Endodermal cell (in vitro differentiated cells): ENCODE measurements at regions not wholly inside any gene's neighbourhood (a gene's known extent, or its start where the extent isn't known, plus 50 kb on each side); places are given as distances from the start of the nearest gene placed in this dataset.

Experiments
- DNase-seq: peaks from one replicate; pipeline ENCODE4 v3.0.0-alpha.2; 2017
- H3K27ac ChIP-seq: 2 replicates; pipeline ENCODE4 v1.5.1; 2013; ENCODE audit warnings: mild to moderate bottlenecking, low read depth, low read length, moderate library complexity
- H3K27me3 ChIP-seq: 2 replicates; pipeline ENCODE4 v1.6.1; 2013; ENCODE audit warnings: mild to moderate bottlenecking, low read length, moderate library complexity; ENCODE audit not compliant: insufficient read depth, control insufficient read depth, poor library complexity, severe bottlenecking
- H3K36me3 ChIP-seq: 2 replicates; pipeline ENCODE4 v1.7.0; 2013; ENCODE audit warnings: mild to moderate bottlenecking, low read length, moderate library complexity; ENCODE audit not compliant: control insufficient read depth, insufficient read depth
- H3K4me1 ChIP-seq: one replicate; pipeline ENCODE4 v1.7.0; 2013; ENCODE audit warnings: low read length; ENCODE audit not compliant: control insufficient read depth, insufficient read depth
- H3K4me3 ChIP-seq: 2 replicates; pipeline ENCODE4 v1.5.1; 2013; ENCODE audit warnings: mild to moderate bottlenecking, low read length, moderate library complexity
- H3K9ac ChIP-seq: 2 replicates; pipeline ENCODE4 v1.6.1; 2013; ENCODE audit warnings: mild to moderate bottlenecking, low read length, moderate library complexity; ENCODE audit not compliant: poor library complexity, severe bottlenecking; ENCODE audit errors: extremely low read depth
- H3K9me3 ChIP-seq: 2 replicates; pipeline ENCODE4 v1.6.1; 2013; ENCODE audit warnings: mild to moderate bottlenecking, low read length, moderate library complexity; ENCODE audit not compliant: control insufficient read depth
- H3K27ac Mint-ChIP-seq: 2 replicates; pipeline ENCODE4 v1.8.0; 2020; ENCODE audit warnings: mixed read lengths
- H3K27me3 Mint-ChIP-seq: 2 replicates; pipeline ENCODE4 v1.8.0; 2021; ENCODE audit warnings: mild to moderate bottlenecking, mixed read lengths; ENCODE audit not compliant: insufficient read depth
- H3K36me3 Mint-ChIP-seq: 2 replicates; pipeline ENCODE4 v1.8.0; 2020; ENCODE audit warnings: low read depth, mixed read lengths
- H3K4me1 Mint-ChIP-seq: 2 replicates; pipeline ENCODE4 v1.8.0; 2020; ENCODE audit warnings: mixed read lengths
- H3K4me3 Mint-ChIP-seq: 2 replicates; pipeline ENCODE4 v1.8.0; 2020; ENCODE audit warnings: mild to moderate bottlenecking, moderate library complexity, mixed read lengths
- H3K9me3 Mint-ChIP-seq: 2 replicates; pipeline ENCODE4 v1.8.0; 2020; ENCODE audit warnings: mild to moderate bottlenecking, mixed read lengths
- CTCF ChIP-seq: fragments of 200-600 bp; sonication (generic); conservative IDR thresholded peaks from 2 replicates; pipeline ENCODE4 v1.5.0; 2021; ENCODE audit warnings: antibody characterized with exemption, mild to moderate bottlenecking
- WGBS, 2 experiments: methylation state at CpG; one replicate each; pipeline versions ENCODE4 v1.1.5 to v1.1.7; 2013; ENCODE audit warnings: missing lambda C conversion rate in 2 of 2, mixed read lengths in 1 of 2; ENCODE audit not compliant: insufficient coverage in 1 of 2, insufficient read length in 1 of 2; 5-methylcytosine and 5-hydroxymethylcytosine counted together

GRCh38 chr20:23277316-23277715 lies 73.3 kb upstream of the NXT1 start:
- Mint-ChIP-seq H3K9me3 (no peaks in the 10 kb centered on the region), H3K27me3 (no peaks in the 10 kb centered on the region), H3K4me3 (no peak overlapping the region), H3K27ac (no peak overlapping the region), H3K4me1 (no peaks in the 10 kb centered on the region), H3K36me3 (no peaks in the 10 kb centered on the region)
- Histone ChIP-seq H3K4me3 (no peak overlapping the region), H3K9ac (no peak overlapping the region), H3K9me3 (no peaks in the 10 kb centered on the region), H3K27me3 (no peaks in the 10 kb centered on the region), H3K4me1 (no peaks in the 10 kb centered on the region), H3K36me3 (no peaks in the 10 kb centered on the region), H3K27ac (no peak overlapping the region)
- no peak for TF ChIP-seq CTCF
- 95 to 100% methylated on average over 2 of the region's 2 CpGs for WGBS, 2 experiments
- no peak for DNase-seq

- DNase-seq: no peak
- no peak overlapping the region for H3K4me3 Mint-ChIP-seq
- Histone ChIP-seq H3K27me3 (no peaks in the 10 kb centered on the region), H3K36me3 (no peaks in the 10 kb centered on the region), H3K9ac (no peak overlapping the region), H3K27ac (no peak overlapping the region), H3K4me3 (no peak overlapping the region), H3K9me3 (peaks cover 15% of the 10 kb centered on the region), H3K4me1 (peaks cover 5% of the 10 kb centered on the region)
- H3K4me1 Mint-ChIP-seq: peaks cover 20% of the 10 kb centered on the region
- H3K9me3 Mint-ChIP-seq: peaks cover 11% of the 10 kb centered on the region
- WGBS, 2 experiments: 89 to 100% methylated on average over 1 to 3 of the region's 3 CpGs
- peaks cover 3% of the 10 kb centered on the region for H3K36me3 Mint-ChIP-seq
- no peaks in the 10 kb centered on the region for H3K27me3 Mint-ChIP-seq
- no peak for TF ChIP-seq CTCF
- H3K27ac Mint-ChIP-seq: no peak overlapping the region
These were observed 76.8 kb upstream of the NXT1 start for GRCh38 chr20:23273776-23274175.

- H3K4me1 ChIP-seq: peaks cover 5% of the 10 kb centered on the region
- Mint-ChIP-seq H3K4me1 (peaks cover 20% of the 10 kb centered on the region), H3K4me3 (no peak overlapping the region), H3K27ac (no peak overlapping the region), H3K36me3 (peaks cover 7% of the 10 kb centered on the region), H3K9me3 (peaks cover 23% of the 10 kb centered on the region), H3K27me3 (no peaks in the 10 kb centered on the region)
- WGBS, 2 experiments: 96 to 98% methylated on average over 5 to 6 of the region's 6 CpGs
- no peak overlapping the region for H3K27ac ChIP-seq
- no peak for TF ChIP-seq CTCF
- DNase-seq: no peak
- peaks cover 29% of the 10 kb centered on the region for H3K9me3 ChIP-seq
- no peaks in the 10 kb centered on the region for H3K36me3 ChIP-seq
- H3K27me3 ChIP-seq: no peaks in the 10 kb centered on the region
- H3K4me3 ChIP-seq: no peak overlapping the region
- H3K9ac ChIP-seq: no peak overlapping the region
These were observed 78.2 kb upstream of the NXT1 start for GRCh38 chr20:23272176-23273029.
